Naive thymus-derived CD4-positive, alpha-beta T cell (primary cell): ENCODE measurements at regions not wholly inside any gene's neighbourhood (a gene's known extent, or its start where the extent isn't known, plus 50 kb on each side); places are given as distances from the start of the nearest gene placed in this dataset.
"Not testable (repeated sequence)": the region's sequence is repeated elsewhere in the genome, so short reads cannot be mapped to it uniquely, and the experiment has no call there.

Experiments
- ATAC-seq: fragments of 150-1000 bp; cut with Tn5 transposase; 2 replicates; pipeline ENCODE4 v1.10.0; 2021; ENCODE audit warnings: mild to moderate bottlenecking, moderate library complexity
- CTCF ChIA-PET: fragments of 350-600 bp; sonication (Branson Sonifier 250); formaldehyde crosslinking; loops from one replicate; lab custom pipeline; 2021; ENCODE audit warnings: antibody characterized with exemption; lab: Charles Lee
- POLR2A ChIA-PET: fragments of 350-600 bp; sonication (Branson Sonifier 250); formaldehyde crosslinking; loops from one replicate; lab custom pipeline; 2021; ENCODE audit warnings: antibody characterized with exemption, inconsistent platforms; lab: Charles Lee
- DNase-seq, 9 donors: peaks; one replicate each; pipeline versions ENCODE4 v3.0.0 to v3.0.0-alpha.2; 2020 to 2022; ENCODE audit warnings: mixed read lengths in 1 of 9
- H3K27ac ChIP-seq: one replicate; pipeline ENCODE4 v1.7.0; 2013; ENCODE audit warnings: mild to moderate bottlenecking, low read depth, low read length, moderate library complexity
- H3K27me3 ChIP-seq, 2 donors: one replicate each; pipeline ENCODE4 v1.7.0; 2013; ENCODE audit warnings: low read length in 2 of 2, mild to moderate bottlenecking in 2 of 2, moderate library complexity in 2 of 2; ENCODE audit not compliant: control insufficient read depth in 2 of 2, insufficient read depth in 2 of 2
- H3K36me3 ChIP-seq, 3 experiments: 1 replicate in 2 of 3; 2 replicates in 1 of 3; pipeline ENCODE4 v1.7.0; 2013; ENCODE audit warnings: low read length in 3 of 3, mild to moderate bottlenecking in 3 of 3, moderate library complexity in 1 of 3; ENCODE audit not compliant: insufficient read depth in 3 of 3, control insufficient read depth in 2 of 3
- H3K4me1 ChIP-seq, 2 donors: one replicate each; pipeline ENCODE4 v1.7.0; 2013; ENCODE audit warnings: low read length in 2 of 2, mild to moderate bottlenecking in 2 of 2, moderate library complexity in 1 of 2; ENCODE audit not compliant: control insufficient read depth in 2 of 2, insufficient read depth in 2 of 2
- H3K4me3 ChIP-seq: 2 replicates; pipeline ENCODE4 v1.7.0; 2013; ENCODE audit warnings: mild to moderate bottlenecking, low read length
- H3K9me3 ChIP-seq, 3 experiments: 1 replicate in 2 of 3; 2 replicates in 1 of 3; pipeline ENCODE4 v1.7.0; 2013; ENCODE audit warnings: low read length in 3 of 3; ENCODE audit not compliant: control insufficient read depth in 2 of 3
- H3K27ac Mint-ChIP-seq, 9 donors: one replicate each; pipeline ENCODE4 v1.8.0; 2020 to 2022; ENCODE audit warnings: mixed read lengths in 9 of 9, mild to moderate bottlenecking in 8 of 9, moderate library complexity in 5 of 9, inconsistent platforms in 2 of 9
- H3K27me3 Mint-ChIP-seq, 5 donors: one replicate each; pipeline ENCODE4 v1.8.0; 2021 to 2022; ENCODE audit warnings: mixed read lengths in 5 of 5, mild to moderate bottlenecking in 1 of 5
- H3K36me3 Mint-ChIP-seq, 5 donors: one replicate each; pipeline ENCODE4 v1.8.0; 2020 to 2022; ENCODE audit warnings: mixed read lengths in 5 of 5, mild to moderate bottlenecking in 3 of 5, inconsistent platforms in 1 of 5
- H3K4me1 Mint-ChIP-seq, 7 donors: one replicate each; pipeline ENCODE4 v1.8.0; 2020 to 2022; ENCODE audit warnings: mixed read lengths in 7 of 7, mild to moderate bottlenecking in 3 of 7, inconsistent platforms in 1 of 7
- H3K4me3 Mint-ChIP-seq, 10 donors: one replicate each; pipeline ENCODE4 v1.8.0; 2020 to 2022; ENCODE audit warnings: mild to moderate bottlenecking in 10 of 10, mixed read lengths in 10 of 10, moderate library complexity in 6 of 10, inconsistent platforms in 2 of 10
- H3K9me3 Mint-ChIP-seq, 11 donors: one replicate each; pipeline ENCODE4 v1.8.0; 2020 to 2022; ENCODE audit warnings: mixed read lengths in 11 of 11, mild to moderate bottlenecking in 4 of 11, inconsistent platforms in 1 of 11, moderate library complexity in 1 of 11
- intact Hi-C, 2 donors: fragments of 100-400 bp; cut with micrococcal nuclease; formaldehyde crosslinking; loops; one replicate each; pipeline ENCODE4 v1.15.1; 2023

DNA sequence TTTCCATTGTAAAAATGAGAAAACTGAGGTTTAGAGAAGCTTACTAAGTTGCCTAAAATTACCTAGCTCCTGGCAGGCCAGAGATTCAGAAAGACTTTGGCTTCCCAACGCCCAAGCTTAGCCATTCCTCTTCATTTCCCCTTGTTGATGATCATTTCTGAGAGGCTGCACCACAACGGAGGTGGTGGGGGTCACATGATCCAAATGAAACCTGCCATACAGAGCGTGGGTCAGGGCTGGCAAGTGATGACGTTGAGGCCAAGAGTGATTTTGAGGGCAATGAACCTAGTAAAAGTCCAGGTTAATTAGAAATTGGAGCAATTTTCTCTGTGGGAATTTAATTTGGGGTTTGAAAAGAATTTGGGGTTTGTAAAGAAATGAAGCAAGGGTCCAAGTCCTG is 109.9 kb downstream of the TMEM182 start:
- no peak for DNase-seq
- Mint-ChIP-seq H3K9me3 (peaks cover 0 to 4% (median 0%) of the 10 kb centered on the region in 11 donors), H3K27ac (no peak overlapping the region), H3K4me1 (no peaks in the 10 kb centered on the region), H3K4me3 (no peak overlapping the region), H3K27me3 (peaks cover 0 to under 1% (median 0%) of the 10 kb centered on the region in 5 donors), H3K36me3 (no peaks in the 10 kb centered on the region)
- Histone ChIP-seq H3K9me3 (no peaks in the 10 kb centered on the region), H3K27me3 (no peaks in the 10 kb centered on the region), H3K36me3 (no peaks in the 10 kb centered on the region), H3K27ac (no peak overlapping the region), H3K4me3 (no peak overlapping the region), H3K4me1 (no peaks in the 10 kb centered on the region)
- CTCF ChIA-PET, result no interaction called here
- ATAC-seq, result no peak
- intact Hi-C loops, result loop anchor here in 1 of 2 donors (1.0 kb wide), 1 partner anchor 118 kb away; no protein-coding TSS in a partner anchor
- POLR2A ChIA-PET, result no interaction called here

DNA sequence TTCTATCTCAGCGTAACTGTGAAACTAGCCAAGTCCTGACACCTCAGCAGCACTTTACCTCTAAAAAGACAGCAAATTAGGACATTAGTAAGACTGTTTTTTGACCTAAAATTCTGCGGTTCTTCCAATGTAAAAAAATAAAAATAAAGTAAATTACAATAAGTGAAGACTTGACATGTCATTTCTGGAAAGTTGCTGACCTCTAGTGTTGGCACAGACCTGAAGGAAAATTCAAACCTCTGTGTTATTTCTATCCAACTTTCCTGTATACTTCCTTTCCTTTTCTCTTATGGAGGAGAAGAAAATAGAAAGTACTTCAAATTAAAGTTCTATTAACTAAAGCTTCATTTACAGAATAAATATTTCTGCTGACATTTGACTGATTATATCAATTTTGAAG is 110.6 kb downstream of the TMEM182 start:
- no peak for ATAC-seq
- Mint-ChIP-seq H3K36me3 (peaks cover 0 to 5% (median 0%) of the 10 kb centered on the region in 5 donors), H3K4me3 (no peak overlapping the region), H3K27me3 (peaks cover 0 to 7% (median 0%) of the 10 kb centered on the region in 5 donors), H3K4me1 (no peaks in the 10 kb centered on the region), H3K27ac (no peak overlapping the region), H3K9me3 (peaks cover 0 to 11% (median 6%) of the 10 kb centered on the region in 11 donors)
- no peaks in the 10 kb centered on the region for H3K4me1 ChIP-seq
- H3K4me3 ChIP-seq, result no peak overlapping the region
- no peaks in the 10 kb centered on the region for H3K9me3 ChIP-seq
- intact Hi-C loops, result loop anchor here in 1 of 2 donors (1.0 kb wide), 1 partner anchor 119 kb away; no protein-coding TSS in a partner anchor
- no peaks in the 10 kb centered on the region for H3K27me3 ChIP-seq
- no peaks in the 10 kb centered on the region for H3K36me3 ChIP-seq
- POLR2A ChIA-PET, result no interaction called here
- no peak overlapping the region for H3K27ac ChIP-seq
- CTCF ChIA-PET, result no interaction called here
- no peak for DNase-seq

DNA sequence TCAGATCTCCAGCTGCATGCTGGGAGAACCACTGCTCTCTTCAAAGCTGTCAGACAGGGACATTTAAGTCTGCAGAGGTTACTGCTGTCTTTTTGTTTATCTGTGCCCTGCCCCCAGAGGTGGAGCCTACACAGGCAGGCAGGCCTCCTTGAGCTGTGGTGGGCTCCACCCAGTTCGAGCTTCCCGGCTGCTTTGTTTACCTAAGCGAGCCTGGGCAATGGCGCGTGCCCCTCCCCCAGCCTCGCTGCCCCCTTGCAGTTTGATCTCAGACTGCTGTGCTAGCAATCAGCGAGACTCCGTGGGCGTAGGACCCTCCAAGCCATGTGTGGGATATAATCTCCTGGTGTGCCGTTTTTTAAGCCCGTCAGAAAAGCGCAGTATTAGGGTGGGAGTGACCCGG is 117.7 kb downstream of the TMEM182 start:
- H3K9me3 ChIP-seq, H3K27me3 ChIP-seq, ATAC-seq, H3K4me3 Mint-ChIP-seq, H3K4me1 ChIP-seq, intact Hi-C loops, H3K27ac Mint-ChIP-seq, CTCF ChIA-PET, H3K4me3 ChIP-seq, H3K36me3 Mint-ChIP-seq, H3K36me3 ChIP-seq, POLR2A ChIA-PET, H3K27ac ChIP-seq, H3K4me1 Mint-ChIP-seq, DNase-seq: not testable (repeated sequence)
- Mint-ChIP-seq H3K27me3 (peaks cover 0 to 14% (median 0%) of the 10 kb centered on the region in 5 donors), H3K9me3 (peaks cover 0 to 20% (median 8%) of the 10 kb centered on the region in 11 donors)

DNA sequence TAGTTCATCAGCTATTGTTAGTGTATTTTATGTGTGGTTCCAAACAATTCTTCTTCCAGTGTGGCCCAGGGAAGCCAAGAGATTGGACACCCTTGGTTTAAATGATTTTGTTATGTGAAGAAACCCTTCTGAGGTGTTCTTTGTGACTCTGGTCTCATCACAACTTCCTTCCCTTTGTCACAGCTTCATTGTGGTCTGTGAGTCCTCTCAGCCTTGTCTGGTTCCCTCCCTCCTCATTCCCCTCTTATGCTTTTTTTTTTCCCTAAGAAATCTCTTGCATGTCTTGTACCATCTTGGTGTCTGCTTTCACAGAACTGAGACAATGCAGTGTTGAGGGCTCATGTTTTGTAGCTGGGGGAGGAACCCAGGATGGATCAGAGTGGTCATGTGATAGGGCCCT is 118.9 kb downstream of the TMEM182 start:
- Histone ChIP-seq H3K9me3 (no peaks in the 10 kb centered on the region), H3K36me3 (no peaks in the 10 kb centered on the region), H3K4me3 (no peak overlapping the region), H3K27me3 (no peaks in the 10 kb centered on the region), H3K27ac (no peak overlapping the region), H3K4me1 (no peaks in the 10 kb centered on the region)
- H3K9me3 Mint-ChIP-seq, result peaks cover 0 to 15% (median 8%) of the 10 kb centered on the region in 11 donors
- no peaks in the 10 kb centered on the region for H3K4me1 Mint-ChIP-seq
- intact Hi-C loops, result no loop called here
- H3K36me3 Mint-ChIP-seq, result peaks cover 0 to 6% (median 0%) of the 10 kb centered on the region in 5 donors
- no peak for ATAC-seq
- peaks cover 0 to 14% (median 0%) of the 10 kb centered on the region in 5 donors for H3K27me3 Mint-ChIP-seq
- no peak for DNase-seq
- POLR2A ChIA-PET, result no interaction called here
- H3K27ac Mint-ChIP-seq, result no peak overlapping the region
- H3K4me3 Mint-ChIP-seq, result no peak overlapping the region
- CTCF ChIA-PET, result no interaction called here

DNA sequence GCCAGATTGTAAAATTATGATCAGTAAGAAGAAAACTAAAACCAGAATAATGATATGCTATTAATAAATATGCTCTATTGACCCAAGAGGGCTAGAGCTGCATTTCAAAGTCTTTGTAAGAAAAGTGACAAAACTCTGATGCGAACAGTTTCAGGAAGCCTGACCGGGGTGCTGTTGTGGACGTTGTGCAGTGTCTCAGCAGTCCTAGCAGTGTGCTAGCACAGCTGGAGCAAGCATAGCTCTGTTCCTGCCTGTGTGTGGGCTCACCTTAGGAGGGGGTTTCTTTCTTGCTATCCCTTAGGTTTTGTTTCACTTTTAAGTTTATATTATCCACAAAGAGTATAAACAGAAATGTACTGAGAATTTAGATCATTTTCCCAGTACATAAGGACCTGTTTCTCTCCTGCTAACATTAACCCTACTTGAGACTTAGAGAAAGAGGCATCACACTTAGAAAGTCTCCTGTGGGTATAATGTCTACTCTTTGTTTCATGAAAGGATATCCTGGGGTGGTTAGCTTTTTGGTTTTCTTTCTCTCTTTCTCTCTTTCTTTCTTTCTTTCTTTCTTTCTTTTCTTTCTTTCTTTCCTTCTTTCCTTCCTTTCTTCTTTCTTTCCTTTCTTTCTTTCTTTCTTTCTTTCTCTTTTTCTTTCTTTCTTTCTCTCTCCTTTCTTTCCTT is 124.5 kb downstream of the TMEM182 start:
- intact Hi-C loops, result no loop called here
- Mint-ChIP-seq H3K9me3 (peaks cover 0 to 4% (median 0%) of the 10 kb centered on the region in 11 donors), H3K4me3 (no peak overlapping the region), H3K4me1 (peaks cover 0 to 4% (median 0%) of the 10 kb centered on the region in 7 donors), H3K27me3 (peaks cover 5 to 17% (median 8%) of the 10 kb centered on the region in 5 donors), H3K36me3 (peaks cover 0 to 3% (median 0%) of the 10 kb centered on the region in 5 donors), H3K27ac (no peak overlapping the region)
- H3K27me3 ChIP-seq, result no peaks in the 10 kb centered on the region
- H3K4me3 ChIP-seq, result no peak overlapping the region
- H3K4me1 ChIP-seq, result no peaks in the 10 kb centered on the region
- CTCF ChIA-PET, result no interaction called here
- H3K36me3 ChIP-seq, result no peaks in the 10 kb centered on the region
- ATAC-seq (no peak), DNase-seq (no peak)
- H3K27ac ChIP-seq, result no peak overlapping the region
- no peaks in the 10 kb centered on the region for H3K9me3 ChIP-seq
- POLR2A ChIA-PET, result no interaction called here

DNA sequence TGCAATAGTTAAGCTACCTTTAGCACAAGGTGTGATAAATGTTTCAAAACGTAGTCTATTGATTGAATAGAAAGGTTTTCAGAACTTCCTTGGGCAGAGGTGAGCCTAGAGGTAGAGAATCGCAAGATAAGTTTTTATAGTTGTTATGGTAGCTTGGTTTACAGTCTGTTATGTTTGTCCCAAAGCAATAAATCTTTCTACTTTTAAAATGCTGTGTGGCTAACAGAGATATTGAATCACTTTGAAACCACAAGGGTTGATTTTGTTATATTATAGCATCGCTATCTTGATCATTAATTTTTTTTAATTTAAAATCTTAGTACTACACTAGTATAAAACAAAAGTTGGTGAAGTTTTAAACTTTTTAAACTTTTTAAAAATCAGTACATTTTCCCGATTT is 126.7 kb downstream of the TMEM182 start:
- H3K27ac Mint-ChIP-seq, result no peak overlapping the region
- H3K4me1 ChIP-seq, result no peaks in the 10 kb centered on the region
- H3K4me3 Mint-ChIP-seq, result no peak overlapping the region
- H3K27me3 Mint-ChIP-seq, result peaks cover 5 to 11% (median 8%) of the 10 kb centered on the region in 5 donors
- peaks cover 0 to 4% (median 0%) of the 10 kb centered on the region in 11 donors for H3K9me3 Mint-ChIP-seq
- ChIA-PET CTCF (no interaction called here), POLR2A (interaction anchor here (0.6 kb wide), 1 partner anchor 207 kb away, joined by 3 read pairs; no protein-coding TSS in a partner anchor)
- peaks cover 0 to 3% (median 0%) of the 10 kb centered on the region in 5 donors for H3K36me3 Mint-ChIP-seq
- H3K9me3 ChIP-seq, result no peaks in the 10 kb centered on the region
- ATAC-seq (no peak), DNase-seq (no peak)
- no peaks in the 10 kb centered on the region for H3K27me3 ChIP-seq
- H3K4me3 ChIP-seq, result no peak overlapping the region
- H3K36me3 ChIP-seq, result no peaks in the 10 kb centered on the region
- H3K27ac ChIP-seq, result no peak overlapping the region
- peaks cover 0 to 4% (median 0%) of the 10 kb centered on the region in 7 donors for H3K4me1 Mint-ChIP-seq
- intact Hi-C loops, result no loop called here

DNA sequence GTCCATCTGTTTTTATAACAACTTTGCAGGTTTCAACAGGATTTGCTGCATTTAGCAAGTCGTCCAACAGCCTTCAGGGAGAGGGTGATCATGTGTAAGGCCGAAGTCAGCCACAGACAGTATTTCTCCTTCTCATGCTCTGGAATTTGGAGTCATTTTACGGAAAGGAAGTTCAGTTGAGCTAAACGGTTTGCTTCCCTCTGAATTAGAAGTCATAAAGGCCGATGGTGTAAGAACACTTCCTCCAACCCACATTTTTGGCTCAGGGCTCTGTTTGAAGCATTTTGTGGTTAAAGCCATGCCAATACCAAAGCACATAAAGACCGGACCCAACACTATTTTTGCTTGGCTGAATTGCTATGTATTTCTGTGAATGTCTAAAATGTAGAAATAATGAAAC is 129.5 kb downstream of the TMEM182 start:
- Mint-ChIP-seq H3K4me3 (no peak overlapping the region), H3K4me1 (peaks cover 0 to 4% (median 0%) of the 10 kb centered on the region in 7 donors), H3K36me3 (peaks cover 0 to 3% (median 0%) of the 10 kb centered on the region in 5 donors), H3K27me3 (peaks cover 5 to 11% (median 8%) of the 10 kb centered on the region in 5 donors), H3K9me3 (peaks cover 0 to 8% (median 0%) of the 10 kb centered on the region in 11 donors), H3K27ac (no peak overlapping the region)
- no peaks in the 10 kb centered on the region for H3K27me3 ChIP-seq
- no peaks in the 10 kb centered on the region for H3K9me3 ChIP-seq
- H3K4me3 ChIP-seq, result no peak overlapping the region
- POLR2A ChIA-PET, result no interaction called here
- H3K27ac ChIP-seq, result no peak overlapping the region
- no peaks in the 10 kb centered on the region for H3K36me3 ChIP-seq
- CTCF ChIA-PET, result no interaction called here
- ATAC-seq (no peak), DNase-seq (no peak)
- no peaks in the 10 kb centered on the region for H3K4me1 ChIP-seq
- intact Hi-C loops, result no loop called here
